Vagina (tissue), 2 donors: ENCODE measurements at regions not wholly inside any gene's neighbourhood (a gene's known extent, or its start where the extent isn't known, plus 50 kb on each side); places are given as distances from the start of the nearest gene placed in this dataset.

Source experiments
- CTCF ChIP-seq, 3 experiments: fragments of 450-650 bp in 2 of 3; fragments of 200-600 bp in 1 of 3; sonication (generic) in 1 of 3; IDR thresholded peaks; one replicate each; pipeline ENCODE4 v1.5.1; 2017 to 2019; ENCODE audit warnings: antibody characterized with exemption in 3 of 3, mild to moderate bottlenecking in 2 of 3, moderate library complexity in 2 of 3
- POLR2A ChIP-seq, 2 donors: fragments of 450-650 bp; IDR thresholded peaks; one replicate each; pipeline ENCODE4 v1.6.1; 2017; ENCODE audit warnings: antibody characterized with exemption in 2 of 2, mild to moderate bottlenecking in 2 of 2, moderate library complexity in 2 of 2

DNA sequence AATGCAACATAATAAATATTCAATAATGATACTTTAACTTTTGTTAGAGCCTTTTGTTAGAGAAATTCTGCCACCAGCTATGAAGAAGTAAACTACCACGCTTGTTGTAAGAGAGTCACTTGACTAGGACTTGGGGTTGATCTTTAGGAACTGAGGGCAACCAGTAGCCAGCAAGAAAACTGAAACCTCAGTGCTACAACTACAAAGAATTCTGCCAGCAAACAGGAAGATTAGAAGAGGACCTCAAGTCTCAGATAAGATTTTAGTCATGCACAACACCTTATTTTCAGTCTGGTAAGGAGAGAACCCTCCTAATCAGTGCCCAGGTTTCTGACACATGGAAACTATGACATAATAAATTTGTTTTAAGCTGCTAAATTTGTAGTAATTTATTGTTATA lies 498.3 kb upstream of the STEAP1 start:
- TF ChIP-seq CTCF (IDR thresholded peaks at IDR 0.05), result no peak
- TF ChIP-seq POLR2A (IDR thresholded peaks at IDR 0.05), result no peak
